ENCODE measurements at regions not wholly inside any gene's neighbourhood (a gene's known extent, or its start where the extent isn't known, plus 50 kb on each side); places are given as distances from the start of the nearest gene placed in this dataset.
A peak's percentile ranks its signal among the peaks of the same experiment; 100 is the strongest.

DNA sequence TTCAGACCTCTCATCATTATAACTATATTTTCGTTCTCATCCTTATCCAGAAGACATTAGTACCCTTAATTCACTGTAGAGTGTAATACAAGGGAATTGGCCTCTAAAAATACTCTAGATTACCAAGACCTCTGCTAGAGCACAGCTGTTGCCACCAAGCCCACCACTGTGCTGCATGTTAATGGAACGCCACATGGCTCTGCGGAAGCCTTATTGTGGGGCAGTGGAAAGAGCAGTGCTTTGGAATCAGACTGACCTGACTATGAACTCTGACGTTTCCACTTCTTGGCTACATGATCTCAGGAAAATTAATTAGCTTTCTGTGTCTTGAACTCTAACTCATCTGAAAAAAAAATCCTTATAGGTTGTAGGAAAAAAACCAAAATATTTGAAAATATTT, 222.1 kb downstream of the LMX1A start (continued):
- TF ChIP-seq, protein P1, sequence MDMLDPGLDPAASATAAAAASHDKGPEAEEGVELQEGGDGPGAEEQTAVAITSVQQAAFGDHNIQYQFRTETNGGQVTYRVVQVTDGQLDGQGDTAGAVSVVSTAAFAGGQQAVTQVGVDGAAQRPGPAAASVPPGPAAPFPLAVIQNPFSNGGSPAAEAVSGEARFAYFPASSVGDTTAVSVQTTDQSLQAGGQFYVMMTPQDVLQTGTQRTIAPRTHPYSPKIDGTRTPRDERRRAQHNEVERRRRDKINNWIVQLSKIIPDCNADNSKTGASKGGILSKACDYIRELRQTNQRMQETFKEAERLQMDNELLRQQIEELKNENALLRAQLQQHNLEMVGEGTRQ (IDR thresholded peaks at IDR 0.05; ENCODE audit: borderline replicate concordance, low read depth, low read length) = no peak
- no peak for TF ChIP-seq TAF1 (IDR thresholded peaks at IDR 0.05; ENCODE audit: borderline replicate concordance, low read depth, low read length)
- TF ChIP-seq, protein P2, sequence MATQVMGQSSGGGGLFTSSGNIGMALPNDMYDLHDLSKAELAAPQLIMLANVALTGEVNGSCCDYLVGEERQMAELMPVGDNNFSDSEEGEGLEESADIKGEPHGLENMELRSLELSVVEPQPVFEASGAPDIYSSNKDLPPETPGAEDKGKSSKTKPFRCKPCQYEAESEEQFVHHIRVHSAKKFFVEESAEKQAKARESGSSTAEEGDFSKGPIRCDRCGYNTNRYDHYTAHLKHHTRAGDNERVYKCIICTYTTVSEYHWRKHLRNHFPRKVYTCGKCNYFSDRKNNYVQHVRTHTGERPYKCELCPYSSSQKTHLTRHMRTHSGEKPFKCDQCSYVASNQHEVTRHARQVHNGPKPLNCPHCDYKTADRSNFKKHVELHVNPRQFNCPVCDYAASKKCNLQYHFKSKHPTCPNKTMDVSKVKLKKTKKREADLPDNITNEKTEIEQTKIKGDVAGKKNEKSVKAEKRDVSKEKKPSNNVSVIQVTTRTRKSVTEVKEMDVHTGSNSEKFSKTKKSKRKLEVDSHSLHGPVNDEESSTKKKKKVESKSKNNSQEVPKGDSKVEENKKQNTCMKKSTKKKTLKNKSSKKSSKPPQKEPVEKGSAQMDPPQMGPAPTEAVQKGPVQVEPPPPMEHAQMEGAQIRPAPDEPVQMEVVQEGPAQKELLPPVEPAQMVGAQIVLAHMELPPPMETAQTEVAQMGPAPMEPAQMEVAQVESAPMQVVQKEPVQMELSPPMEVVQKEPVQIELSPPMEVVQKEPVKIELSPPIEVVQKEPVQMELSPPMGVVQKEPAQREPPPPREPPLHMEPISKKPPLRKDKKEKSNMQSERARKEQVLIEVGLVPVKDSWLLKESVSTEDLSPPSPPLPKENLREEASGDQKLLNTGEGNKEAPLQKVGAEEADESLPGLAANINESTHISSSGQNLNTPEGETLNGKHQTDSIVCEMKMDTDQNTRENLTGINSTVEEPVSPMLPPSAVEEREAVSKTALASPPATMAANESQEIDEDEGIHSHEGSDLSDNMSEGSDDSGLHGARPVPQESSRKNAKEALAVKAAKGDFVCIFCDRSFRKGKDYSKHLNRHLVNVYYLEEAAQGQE (IDR thresholded peaks at IDR 0.05; ENCODE audit: low read depth, low read length) = no peak
- TF ChIP-seq, protein P3, sequence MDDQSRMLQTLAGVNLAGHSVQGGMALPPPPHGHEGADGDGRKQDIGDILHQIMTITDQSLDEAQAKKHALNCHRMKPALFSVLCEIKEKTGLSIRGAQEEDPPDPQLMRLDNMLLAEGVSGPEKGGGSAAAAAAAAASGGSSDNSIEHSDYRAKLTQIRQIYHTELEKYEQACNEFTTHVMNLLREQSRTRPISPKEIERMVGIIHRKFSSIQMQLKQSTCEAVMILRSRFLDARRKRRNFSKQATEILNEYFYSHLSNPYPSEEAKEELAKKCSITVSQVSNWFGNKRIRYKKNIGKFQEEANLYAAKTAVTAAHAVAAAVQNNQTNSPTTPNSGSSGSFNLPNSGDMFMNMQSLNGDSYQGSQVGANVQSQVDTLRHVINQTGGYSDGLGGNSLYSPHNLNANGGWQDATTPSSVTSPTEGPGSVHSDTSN (IDR thresholded peaks at IDR 0.05) = no peak

DNA sequence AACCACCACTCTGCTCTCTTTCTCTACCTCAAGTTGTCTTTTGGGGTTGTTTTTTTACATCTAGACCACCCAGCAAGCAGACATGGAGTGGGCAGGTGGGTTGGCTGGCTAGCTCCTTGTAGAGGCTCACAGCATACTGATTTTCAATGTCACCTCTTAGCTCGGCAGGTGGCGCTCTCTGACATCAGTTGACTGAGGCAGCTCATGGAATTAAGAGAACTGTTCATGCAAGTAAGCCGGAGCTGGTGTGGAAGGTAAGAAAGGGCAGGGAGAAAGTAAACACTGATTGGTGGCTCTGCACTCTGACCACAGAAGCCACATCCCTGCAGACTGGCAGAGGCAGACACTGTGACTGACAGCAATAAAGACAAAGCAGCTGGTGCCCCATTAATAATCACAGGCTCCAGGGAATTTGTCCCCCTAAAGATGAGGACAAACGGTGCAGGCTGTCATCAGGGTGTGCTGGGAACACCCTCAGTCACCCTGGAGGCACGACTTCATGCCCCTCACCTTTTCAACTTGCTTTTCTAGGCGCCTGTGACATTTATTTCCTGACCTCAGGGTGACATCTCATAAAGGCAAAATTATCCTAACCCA, 226.8 kb downstream of the LMX1A start:
- POLR2A ChIA-PET = no interaction called here
- Histone ChIP-seq H4K20me1 (ENCODE audit: insufficient read depth) (no peaks in the 10 kb centered on the region), H3F3A (replicated peaks; ENCODE audit: insufficient read depth) (no peaks in the 10 kb centered on the region), H3K4me2 (no peak overlapping the region), H2AFZ (ENCODE audit: low read depth) (no peak overlapping the region), H3K9ac (no peak overlapping the region), H3K79me2 (ENCODE audit: insufficient read depth) (no peaks in the 10 kb centered on the region), H3K4me3 (ENCODE audit: low read depth in 2 of 2, low read length in 1 of 2) (peak overlapping the region in 1 of 2 experiments; percentile 36; a peak in 1 of 4 replicates), H3K27ac (ENCODE audit: low read depth in 2 of 2, low read length in 1 of 2) (no peak overlapping the region), H3K36me3 (replicated peaks in 1 of 2; ENCODE audit: control insufficient read depth in 1 of 2, insufficient read depth in 2 of 2, low read length in 1 of 2) (no peaks in the 10 kb centered on the region), H3K9me2 (no peaks in the 10 kb centered on the region), H3K9me3 (no peaks in the 10 kb centered on the region), H3K27me3 (ENCODE audit: insufficient read depth) (no peaks in the 10 kb centered on the region), H3K4me1 (ENCODE audit: control insufficient read depth in 1 of 2, insufficient read depth in 2 of 2, low read depth in 1 of 2, low read length in 1 of 2) (no peaks in the 10 kb centered on the region)
- WGBS (ENCODE audit: low lambda C conversion rate) = 5% methylated on average over 6 of the region's 6 CpGs
- TF ChIP-seq, protein P4, sequence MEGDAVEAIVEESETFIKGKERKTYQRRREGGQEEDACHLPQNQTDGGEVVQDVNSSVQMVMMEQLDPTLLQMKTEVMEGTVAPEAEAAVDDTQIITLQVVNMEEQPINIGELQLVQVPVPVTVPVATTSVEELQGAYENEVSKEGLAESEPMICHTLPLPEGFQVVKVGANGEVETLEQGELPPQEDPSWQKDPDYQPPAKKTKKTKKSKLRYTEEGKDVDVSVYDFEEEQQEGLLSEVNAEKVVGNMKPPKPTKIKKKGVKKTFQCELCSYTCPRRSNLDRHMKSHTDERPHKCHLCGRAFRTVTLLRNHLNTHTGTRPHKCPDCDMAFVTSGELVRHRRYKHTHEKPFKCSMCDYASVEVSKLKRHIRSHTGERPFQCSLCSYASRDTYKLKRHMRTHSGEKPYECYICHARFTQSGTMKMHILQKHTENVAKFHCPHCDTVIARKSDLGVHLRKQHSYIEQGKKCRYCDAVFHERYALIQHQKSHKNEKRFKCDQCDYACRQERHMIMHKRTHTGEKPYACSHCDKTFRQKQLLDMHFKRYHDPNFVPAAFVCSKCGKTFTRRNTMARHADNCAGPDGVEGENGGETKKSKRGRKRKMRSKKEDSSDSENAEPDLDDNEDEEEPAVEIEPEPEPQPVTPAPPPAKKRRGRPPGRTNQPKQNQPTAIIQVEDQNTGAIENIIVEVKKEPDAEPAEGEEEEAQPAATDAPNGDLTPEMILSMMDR (IDR thresholded peaks at IDR 0.05) = peak; percentile 60
- TF ChIP-seq, protein P2 (IDR thresholded peaks at IDR 0.05; ENCODE audit: low read depth, low read length) = no peak
- TF ChIP-seq RAD21 (IDR thresholded peaks at IDR 0.05; ENCODE audit: low read length) = peak; percentile 47
- TF ChIP-seq MEF2A (IDR thresholded peaks at IDR 0.05; ENCODE audit: borderline replicate concordance, low read depth) = no peak
- DNase-seq = peak; percentile 41
- CTCF ChIA-PET = interaction anchor here (0.6 to 2.7 kb wide), 21 partner anchors 8 to 263 kb away, joined by 3 to 14 read pairs (median 3); no protein-coding TSS in a partner anchor
